Left renal pelvis (tissue), 4 donors: ENCODE measurements at regions not wholly inside any gene's neighbourhood (a gene's known extent, or its start where the extent isn't known, plus 50 kb on each side); places are given as distances from the start of the nearest gene placed in this dataset.
"Not testable (repeated sequence)": the region's sequence is repeated elsewhere in the genome, so short reads cannot be mapped to it uniquely, and the experiment has no call there.

Experiments used
- DNase-seq, 4 donors: peaks; one replicate each; pipeline ENCODE4 v3.0.0-alpha.2; 2013; ENCODE audit warnings: low read depth in 4 of 4, low spot score in 3 of 4

DNA sequence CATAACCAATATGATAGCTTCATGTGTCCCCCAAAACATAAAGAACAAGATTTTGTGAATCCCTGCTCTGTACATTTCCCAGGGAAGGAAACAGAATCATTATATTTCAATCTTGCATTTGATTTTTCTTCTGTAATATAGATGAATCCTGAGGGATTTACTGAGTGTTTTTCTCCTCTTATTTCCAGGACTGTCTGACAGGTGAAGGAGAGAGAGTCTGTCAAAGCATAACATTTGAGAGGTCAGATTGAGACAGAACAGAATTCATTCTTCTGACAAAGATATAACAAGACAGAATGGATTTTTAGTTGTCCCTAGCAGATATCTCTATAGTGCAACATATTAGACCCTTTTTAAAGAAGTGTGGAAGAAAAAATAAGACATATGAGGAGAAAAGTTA, 354.5 kb upstream of the IZUMO3 start:
- DNase-seq, result no peak

DNA sequence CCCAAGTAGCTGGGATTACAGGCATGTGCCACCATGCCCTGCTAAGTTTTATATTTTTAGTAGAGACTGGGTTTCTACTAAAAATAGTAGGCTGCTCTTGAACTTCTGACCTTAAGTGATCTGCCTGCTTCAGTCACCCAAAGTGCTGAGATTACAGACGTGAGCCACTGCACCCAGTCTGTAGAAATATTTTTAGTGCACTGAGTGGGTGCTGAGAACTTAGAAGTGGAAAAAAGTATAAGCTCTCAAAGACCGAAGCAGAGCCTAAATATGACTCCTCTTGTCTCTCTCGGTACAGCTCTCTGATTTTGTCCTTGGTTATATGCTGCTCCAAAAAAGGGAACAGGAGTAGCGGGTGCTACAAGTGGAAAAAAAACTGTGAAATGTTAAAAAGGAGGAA, 353.8 kb upstream of the IZUMO3 start:
- DNase-seq, result no peak

DNA sequence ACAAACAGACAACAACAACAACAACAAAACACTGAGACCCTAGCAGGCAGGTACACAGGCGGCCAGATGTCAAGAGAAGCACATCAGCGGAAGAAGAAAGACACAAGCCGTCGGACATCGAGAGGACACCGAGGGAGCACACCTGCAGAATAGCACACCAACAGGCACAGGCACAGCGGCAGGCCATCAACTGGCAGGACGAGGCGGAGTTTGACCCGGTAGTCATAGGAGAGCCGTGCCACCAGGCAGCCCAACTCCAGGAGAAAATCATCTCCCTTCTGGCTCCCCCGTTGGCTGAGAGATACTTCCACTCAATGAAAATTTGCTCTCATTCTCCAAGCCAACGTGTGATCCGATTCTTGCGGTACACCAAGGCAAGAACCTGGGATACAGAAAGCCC, 352.1 kb upstream of the IZUMO3 start:
- no peak for DNase-seq

DNA sequence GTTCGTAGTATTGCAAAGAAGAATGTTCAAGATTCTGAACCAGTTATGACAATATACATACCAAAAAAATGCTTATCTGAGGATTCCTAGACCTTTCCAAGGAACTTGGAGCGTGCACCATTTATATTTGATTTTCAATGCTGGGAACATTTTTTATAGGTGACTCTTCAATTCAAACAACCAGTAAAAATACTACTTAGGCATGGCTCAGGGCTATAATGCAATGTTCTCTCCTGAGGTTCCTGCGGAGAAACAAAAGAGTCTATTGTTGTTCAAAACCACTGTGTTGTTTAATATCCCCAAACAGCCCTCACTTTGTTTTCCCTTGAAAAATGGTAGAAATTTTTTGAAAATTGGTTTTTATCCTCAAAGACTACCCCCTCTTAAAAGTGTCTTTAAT, 335.7 kb upstream of the IZUMO3 start:
- no peak for DNase-seq

DNA sequence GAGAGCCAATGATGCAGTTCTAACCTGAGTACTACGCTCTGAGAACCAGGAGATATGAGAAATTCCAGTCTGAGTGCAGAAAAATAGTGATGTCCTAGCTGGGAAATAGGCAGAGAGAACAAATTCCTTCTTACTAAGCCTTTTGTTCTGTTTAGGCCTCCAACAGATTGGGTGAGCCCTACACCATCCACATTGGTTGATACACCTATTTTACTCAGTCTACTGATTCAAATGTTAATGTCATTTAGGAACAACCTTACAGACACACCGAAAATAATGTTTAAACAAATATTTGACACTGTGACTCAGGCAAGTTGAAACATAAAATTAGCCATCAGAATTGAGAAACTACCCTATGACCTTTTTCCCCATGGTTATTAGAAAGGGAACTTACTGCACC, 333.9 kb upstream of the IZUMO3 start:
- DNase-seq, result no peak

DNA sequence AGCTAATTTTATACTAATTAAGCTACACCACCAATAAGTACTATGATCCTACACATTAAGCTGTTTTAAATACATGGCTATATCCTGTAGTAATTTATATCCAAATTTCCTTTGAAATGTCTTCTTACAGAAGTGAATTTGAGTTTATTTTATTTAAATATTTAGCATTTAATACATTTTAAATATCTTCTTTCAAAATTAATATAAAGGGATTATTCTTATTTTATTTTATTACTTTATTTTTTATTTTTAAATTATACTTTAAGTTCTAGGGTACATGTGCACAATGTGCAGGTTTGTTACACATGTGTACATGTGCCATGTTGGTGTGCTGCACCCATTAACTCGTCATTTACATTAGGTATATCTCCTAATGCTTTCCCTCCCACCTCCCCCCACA, 310.9 kb upstream of the IZUMO3 start:
- DNase-seq, result not testable (repeated sequence)

DNA sequence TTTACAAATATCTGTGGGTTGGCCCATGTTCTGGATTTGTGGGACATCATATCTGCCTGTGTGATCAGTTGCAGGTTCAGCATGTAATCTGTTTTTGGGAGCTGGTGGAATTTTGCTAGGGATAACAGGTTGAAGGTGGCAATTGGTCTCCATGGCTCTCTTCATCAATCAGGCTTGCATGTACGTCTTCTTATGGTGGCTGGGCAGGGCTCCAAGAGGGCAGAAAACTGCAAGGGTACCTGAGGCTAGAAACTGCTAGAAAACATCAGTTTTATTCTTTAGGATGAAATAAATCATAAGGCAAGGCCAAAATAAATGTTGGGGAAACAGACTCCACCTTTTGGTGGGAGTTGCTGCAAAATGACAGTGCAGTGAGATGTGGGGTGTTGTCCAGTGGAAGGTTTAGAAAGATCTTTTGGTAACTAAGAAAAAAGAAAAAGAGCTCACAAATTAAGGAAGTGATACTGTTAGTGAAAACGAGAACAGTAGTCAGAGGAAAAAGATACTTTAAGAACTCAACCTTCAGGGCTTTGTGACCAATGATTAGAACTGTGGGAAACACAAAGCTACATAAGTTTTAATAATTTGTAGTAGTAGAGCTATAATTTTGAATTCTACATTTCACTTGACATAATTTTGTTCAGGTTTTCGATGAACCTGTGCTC, 300.7 kb upstream of the IZUMO3 start:
- DNase-seq, result no peak

DNA sequence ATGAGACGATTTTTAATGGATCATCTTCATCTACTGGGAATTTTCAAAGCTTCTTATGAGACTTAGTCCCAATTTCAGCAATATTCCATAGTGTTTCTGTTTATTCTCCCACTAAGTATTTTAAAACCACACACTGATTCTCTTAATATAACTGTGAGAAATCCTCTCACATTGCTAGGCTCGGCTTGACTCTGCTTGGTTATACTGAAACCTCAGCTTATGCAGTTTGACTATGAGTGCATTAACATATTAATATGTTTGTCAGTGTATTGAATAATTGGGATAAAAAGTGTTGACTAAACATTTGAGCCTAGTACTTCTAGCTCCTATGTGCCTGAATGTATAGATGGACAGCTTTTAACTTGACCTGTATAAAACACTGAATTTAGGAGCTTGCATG, 298.5 kb upstream of the IZUMO3 start:
- no peak for DNase-seq

DNA sequence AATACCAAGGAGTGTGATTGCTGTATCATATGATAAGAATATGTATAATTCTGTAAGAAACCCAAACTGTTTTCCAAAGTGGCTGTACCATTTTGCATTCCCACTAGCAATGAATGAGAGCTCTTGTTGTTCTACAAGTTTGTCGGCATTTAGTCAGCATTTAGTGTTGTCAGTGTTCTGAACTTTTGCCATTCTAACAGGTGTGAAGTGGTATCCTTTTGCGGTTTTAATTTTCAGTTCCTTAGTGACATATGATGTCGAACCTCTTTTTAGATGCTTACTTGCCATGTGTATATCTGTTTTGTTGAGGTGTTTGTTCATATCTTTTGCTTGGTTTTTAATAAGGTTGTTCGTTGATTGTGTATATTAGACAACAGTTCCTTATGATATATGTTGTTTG, 296.3 kb upstream of the IZUMO3 start:
- DNase-seq, result no peak

DNA sequence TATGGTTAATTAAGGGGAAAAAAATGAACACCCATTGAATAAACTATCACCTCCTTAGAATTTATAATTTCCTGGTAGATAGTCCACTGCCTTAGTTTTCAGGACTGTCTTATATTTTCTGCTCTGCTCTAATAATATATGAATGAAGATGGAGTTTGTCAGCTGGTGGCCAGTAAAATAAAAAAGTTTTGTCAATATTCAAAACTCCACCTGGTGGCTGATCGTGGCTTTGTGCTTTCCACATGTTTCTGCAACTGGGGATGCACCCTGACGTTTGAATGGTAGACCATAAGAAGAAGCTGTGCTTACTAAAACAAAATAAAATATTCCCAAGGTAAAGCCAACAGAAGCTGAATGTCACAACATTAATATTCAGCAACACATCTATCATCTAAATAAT, 286.6 kb upstream of the IZUMO3 start:
- no peak for DNase-seq

DNA sequence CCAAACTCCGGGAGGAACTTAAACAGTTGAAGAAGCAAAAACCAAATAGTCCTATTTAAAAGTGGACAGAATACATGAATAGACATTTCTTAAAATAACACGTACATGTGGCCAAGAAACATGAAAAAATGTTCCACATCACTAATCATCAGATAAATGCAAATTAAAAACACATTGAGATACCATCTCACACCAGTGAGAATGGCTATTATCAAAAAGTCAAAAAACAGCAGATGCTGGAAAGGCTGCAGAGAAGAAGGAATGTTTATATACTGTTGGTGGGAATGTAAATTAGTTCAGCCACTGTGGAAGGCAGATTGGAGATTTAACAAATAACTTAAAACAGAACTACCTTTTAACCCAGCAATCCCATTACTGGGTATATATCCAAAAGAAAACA, 283.0 kb upstream of the IZUMO3 start:
- DNase-seq, result no peak

DNA sequence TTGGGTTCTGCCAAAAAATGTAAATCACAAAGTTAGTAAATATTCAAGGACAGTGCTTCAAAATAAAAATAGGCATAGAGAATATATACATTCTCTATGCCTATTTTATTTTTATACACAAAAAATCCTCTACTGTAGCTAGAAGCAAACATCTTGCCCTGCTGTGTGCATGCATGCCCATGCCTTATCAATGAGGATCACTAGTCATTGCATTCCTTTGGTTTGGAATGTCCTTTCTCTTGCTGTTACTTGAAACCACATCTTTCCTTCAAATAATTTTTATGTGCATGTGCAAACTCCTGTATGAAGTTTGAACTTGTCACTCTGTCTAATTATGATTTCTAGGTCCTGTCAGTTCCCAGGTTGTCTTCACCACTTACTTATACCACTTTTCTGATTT, 278.9 kb upstream of the IZUMO3 start:
- no peak for DNase-seq

DNA sequence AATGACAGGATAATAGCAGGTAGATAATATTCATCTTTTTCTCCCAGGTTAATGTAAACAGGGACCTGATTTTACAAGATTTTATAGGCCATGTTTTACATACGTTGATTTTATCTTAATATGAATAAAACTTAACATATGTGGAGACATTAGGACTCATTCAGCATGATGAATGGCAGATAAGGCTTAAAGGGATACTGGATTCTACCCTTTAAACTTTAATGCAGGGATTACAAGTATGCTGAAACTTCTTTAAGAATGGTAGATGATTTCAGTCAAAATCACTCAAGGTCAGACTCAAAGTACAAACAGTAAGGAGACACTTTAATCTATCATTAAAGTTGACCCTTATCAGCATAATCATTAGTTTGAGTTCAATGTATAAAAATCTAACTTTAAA, 274.5 kb upstream of the IZUMO3 start:
- no peak for DNase-seq

DNA sequence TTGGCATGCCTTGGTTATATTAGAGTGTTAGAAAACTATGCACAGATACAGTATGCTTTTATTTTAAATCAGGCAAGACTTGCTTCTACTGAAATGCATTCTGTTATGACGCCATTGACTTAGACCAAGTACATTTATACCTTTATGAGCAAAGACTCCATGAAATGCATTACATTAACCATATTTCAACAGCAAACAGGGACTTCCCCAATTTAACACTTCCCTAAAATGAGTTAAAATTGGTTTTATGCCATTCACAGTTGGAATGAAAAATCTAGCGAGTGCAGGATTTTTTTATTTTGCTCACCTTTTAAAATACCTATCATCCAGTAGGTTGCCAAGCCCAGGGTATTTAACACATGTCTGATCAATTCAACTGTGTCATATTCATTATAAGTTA, 272.1 kb upstream of the IZUMO3 start:
- no peak for DNase-seq

DNA sequence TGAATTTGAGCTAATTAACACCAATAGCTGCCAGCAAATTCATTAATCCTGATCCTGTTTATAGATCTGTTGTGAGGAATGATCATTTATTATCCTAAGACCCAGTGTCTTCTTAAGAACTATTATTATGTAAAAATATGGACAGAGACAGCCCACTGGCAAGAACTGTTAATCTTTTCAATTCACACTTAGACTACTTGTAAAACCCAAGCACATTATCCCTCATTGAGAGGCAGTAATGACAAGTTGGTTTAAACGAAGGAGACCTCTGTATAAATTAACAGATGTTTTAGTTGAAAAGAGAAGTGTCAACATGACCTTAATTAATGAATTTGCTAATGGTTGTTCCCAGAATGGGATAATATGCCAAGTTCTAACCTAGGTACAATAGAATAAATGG, 270.3 kb upstream of the IZUMO3 start:
- no peak for DNase-seq

DNA sequence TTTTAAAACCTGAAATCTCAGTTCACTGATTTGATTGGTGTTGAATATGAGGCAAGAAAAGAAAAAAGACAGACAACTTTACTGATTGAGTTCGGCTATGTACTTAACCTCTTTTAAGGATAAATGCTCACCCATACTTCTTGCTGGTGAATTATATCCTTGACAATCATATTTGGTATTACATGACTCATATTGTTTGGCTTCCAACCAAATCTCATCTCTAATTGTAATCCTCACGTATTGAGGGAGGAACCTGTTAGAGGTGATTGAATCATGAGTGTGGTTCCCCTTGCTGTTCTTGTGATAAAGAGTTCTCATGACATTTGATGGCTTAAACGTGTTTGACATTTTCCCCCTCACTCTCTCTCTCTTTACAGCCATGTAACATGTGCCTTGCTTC, 255.6 kb upstream of the IZUMO3 start:
- DNase-seq, result no peak

DNA sequence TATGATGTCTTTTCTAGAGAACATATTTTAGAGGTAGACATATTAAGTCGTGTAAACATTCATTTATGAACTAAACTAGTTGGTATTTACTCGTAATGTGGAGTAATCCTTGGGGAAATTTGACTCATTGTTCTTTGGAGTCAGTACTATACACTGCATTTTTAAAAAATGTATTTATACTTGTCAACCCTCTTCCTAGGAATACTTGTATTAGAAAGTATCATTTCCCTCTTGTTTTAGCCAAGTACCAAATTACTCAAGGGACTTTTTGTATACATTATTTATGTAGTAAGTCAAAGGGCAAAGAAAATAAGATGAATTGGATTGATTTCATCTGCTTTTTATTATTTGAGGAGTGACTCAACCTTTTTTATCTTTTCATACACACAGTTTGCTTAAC, 248.1 kb upstream of the IZUMO3 start:
- DNase-seq, result no peak

DNA sequence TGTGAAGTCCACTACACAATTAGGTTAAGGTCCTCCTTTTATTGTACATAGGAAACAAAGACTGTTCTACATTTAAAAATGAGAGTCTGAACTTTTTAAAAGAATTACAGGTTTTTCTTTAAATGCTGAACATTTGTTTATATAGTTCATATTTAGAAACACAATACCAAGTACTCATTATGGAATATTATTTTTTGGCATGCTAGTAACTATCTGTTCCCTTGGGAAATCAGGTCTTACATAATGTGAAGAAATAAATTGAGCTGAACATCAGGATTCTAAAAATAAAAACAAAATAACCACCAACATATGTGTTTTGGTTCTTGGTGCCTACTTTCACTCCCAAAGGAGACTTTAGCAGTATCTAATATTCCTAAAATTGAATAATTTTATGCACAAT, 230.5 kb upstream of the IZUMO3 start:
- DNase-seq, result no peak

DNA sequence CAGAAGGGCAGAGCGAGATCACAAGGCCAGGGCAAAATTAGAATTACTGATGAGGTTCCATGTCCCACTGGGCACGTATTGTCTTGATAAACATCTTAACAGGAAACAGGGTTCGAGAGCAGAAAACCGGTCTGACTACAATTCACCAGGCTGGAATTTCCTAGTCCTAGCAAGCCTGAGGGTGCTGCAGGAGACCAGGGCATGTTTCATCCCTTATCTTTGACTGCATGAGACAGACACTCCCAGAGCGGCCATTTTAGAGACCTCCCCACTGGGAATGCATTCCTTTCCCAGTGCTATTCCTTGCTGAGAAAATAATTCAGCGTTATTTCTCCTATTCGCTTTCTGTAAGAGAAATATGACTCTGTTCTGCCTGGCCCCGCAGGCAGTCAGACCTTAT, 228.5 kb upstream of the IZUMO3 start:
- DNase-seq, result not testable (repeated sequence)

DNA sequence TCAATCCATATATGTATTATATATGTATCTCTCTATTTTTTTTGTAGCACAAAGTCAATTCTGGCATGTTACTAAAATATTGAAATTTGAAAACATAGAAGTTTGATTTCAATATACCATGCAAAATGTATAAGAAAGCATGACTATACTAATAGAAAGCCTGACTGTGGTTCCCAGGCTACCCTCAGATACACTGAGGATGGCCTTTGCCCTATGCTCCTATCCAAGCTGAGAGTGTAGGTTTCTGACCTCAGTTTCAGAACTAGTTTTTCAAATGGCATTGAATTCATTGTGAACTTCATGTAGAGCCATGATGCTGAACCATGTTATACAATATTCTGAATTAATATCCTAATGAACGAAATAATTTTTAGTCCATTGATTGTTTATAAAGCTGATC, 220.4 kb upstream of the IZUMO3 start:
- no peak for DNase-seq

DNA sequence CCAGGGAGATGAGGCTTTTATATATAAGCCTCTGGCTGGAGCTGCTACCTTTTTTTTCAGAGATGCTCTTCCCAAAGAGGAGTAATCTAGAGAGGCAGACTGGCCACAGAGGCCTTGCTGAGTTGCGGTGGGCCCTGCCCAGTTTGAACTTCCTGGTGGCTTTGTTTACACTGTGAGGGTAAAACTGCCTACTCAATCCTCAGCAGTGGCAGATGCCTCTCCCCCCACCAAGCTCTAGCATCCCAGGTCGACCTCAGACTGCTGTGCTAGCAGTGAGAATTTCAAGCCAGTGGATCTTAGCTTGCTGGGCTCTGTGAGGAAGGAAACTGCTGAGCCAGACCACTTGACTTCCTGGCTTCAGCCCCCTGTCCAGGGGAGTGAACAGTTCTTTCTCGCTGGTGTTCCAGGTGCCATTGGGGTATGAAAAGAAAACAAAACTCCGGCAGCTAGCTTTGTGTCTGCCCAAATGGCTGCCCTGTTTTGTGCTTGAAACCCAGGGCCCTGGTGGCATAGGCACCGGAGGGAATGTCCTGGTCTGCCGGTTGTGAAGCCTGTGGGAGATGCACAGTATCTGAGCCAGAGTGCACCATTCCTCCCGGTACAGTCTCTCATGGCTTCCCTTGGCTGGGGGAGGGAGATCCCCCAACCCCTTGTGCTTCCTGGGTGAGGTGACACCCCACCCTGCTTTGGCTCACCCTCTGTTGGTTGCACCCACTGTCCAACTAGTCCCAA, 219.5 kb upstream of the IZUMO3 start:
- no peak for DNase-seq

DNA sequence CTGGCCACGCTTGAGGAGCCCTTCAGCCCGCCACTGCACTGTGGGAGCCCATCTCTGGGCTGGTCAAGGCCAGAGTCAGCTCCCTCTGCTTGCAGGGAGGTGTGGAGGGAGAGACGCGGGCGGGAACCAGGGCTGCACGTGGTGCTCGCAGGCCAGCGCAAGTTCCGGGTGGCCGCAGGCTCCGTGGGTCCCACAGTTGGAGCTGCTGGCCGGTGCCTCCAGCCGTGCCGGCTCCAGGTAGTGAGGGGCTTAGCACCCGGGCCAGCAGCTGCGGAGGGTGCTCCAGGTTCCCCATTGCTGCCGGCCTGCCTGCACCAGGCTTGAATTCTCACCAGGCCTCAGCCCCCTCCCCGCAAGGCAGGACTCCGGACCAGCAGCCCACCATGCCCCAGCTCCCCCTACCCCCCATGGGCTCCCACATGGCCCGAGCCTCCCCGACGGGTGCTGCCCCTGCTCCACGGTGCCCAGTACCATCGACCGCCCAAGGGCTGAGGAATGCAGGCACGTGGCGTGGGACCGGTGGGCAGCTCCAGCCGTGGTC, 192.8 kb upstream of the IZUMO3 start:
- DNase-seq, result no peak
